B cell (primary cell): ENCODE measurements at regions not wholly inside any gene's neighbourhood (a gene's known extent, or its start where the extent isn't known, plus 50 kb on each side); places are given as distances from the start of the nearest gene placed in this dataset.

Source experiments
- ATAC-seq: fragments of 200-7000 bp; cut with Tn5 transposase; one replicate; pipeline ENCODE4 v1.10.0; 2021; ENCODE audit warnings: low read depth, mild to moderate bottlenecking, moderate number of reproducible peaks, moderate library complexity
- CTCF ChIA-PET: fragments of 350-600 bp; sonication (Branson Sonifier 250); formaldehyde crosslinking; loops from one replicate; lab custom pipeline; 2021; ENCODE audit warnings: antibody characterized with exemption, inconsistent platforms; lab: Charles Lee
- POLR2A ChIA-PET: fragments of 350-600 bp; sonication (Branson Sonifier 250); formaldehyde crosslinking; loops from one replicate; lab custom pipeline; 2021; ENCODE audit warnings: antibody characterized with exemption; lab: Charles Lee
- DNase-seq: peaks from one replicate; pipeline ENCODE4 v3.0.0; 2013
- H2AFZ ChIP-seq: 2 replicates; pipeline ENCODE4 v1.6.1; 2012; ENCODE audit warnings: mild to moderate bottlenecking, low read depth, low read length; ENCODE audit not compliant: insufficient read depth, poor library complexity, severe bottlenecking
- H3K27ac ChIP-seq, 2 donors: 1 replicate in 1 of 2; 2 replicates in 1 of 2; pipeline ENCODE4 v1.5.1; 2012 to 2013; ENCODE audit warnings: low read length in 2 of 2, mild to moderate bottlenecking in 2 of 2, moderate library complexity in 1 of 2
- H3K27me3 ChIP-seq, 4 experiments: fragments of 200-600 bp in 1 of 4; sonication (generic) in 1 of 4; replicated peaks in 1 of 4; 1 replicate in 2 of 4; 2 replicates in 2 of 4; pipeline versions ENCODE4 v1.6.1 to v1.7.0; 2013 to 2016; ENCODE audit warnings: low read length in 3 of 4, mild to moderate bottlenecking in 2 of 4, mixed read lengths in 1 of 4, moderate library complexity in 1 of 4; ENCODE audit not compliant: insufficient read depth in 4 of 4, control insufficient read depth in 3 of 4; ENCODE audit errors: control extremely low read depth in 1 of 4
- H3K36me3 ChIP-seq, 2 experiments: replicated peaks in 1 of 2; 1 replicate in 1 of 2; 2 replicates in 1 of 2; pipeline versions ENCODE4 v1.6.1 to v1.7.1; 2013; ENCODE audit warnings: low read length in 1 of 2; ENCODE audit not compliant: insufficient read depth in 2 of 2, control insufficient read depth in 1 of 2; ENCODE audit errors: control extremely low read depth in 1 of 2, extremely low read depth in 1 of 2
- H3K4me1 ChIP-seq, 2 donors: fragments of 200-600 bp in 1 of 2; sonication (generic) in 1 of 2; 1 replicate in 1 of 2; 2 replicates in 1 of 2; pipeline versions ENCODE4 v1.5.1 to v1.6.1; 2013 to 2017; ENCODE audit warnings: low read length in 2 of 2; ENCODE audit not compliant: control insufficient read depth in 2 of 2, insufficient read depth in 2 of 2
- H3K4me2 ChIP-seq: replicated peaks from 2 replicates; pipeline ENCODE3; 2012; ENCODE audit warnings: mild to moderate bottlenecking, low read depth, low read length; ENCODE audit not compliant: poor library complexity, severe bottlenecking
- H3K4me3 ChIP-seq, 5 experiments: fragments of 200-600 bp in 1 of 5; sonication (generic) in 1 of 5; 1 replicate in 3 of 5; 2 replicates in 2 of 5; pipeline versions ENCODE4 v1.5.1 to v1.7.0; 2011 to 2016; ENCODE audit warnings: low read length in 4 of 5, mild to moderate bottlenecking in 4 of 5, low read depth in 2 of 5, control low read depth in 1 of 5, moderate library complexity in 1 of 5; ENCODE audit not compliant: insufficient read depth in 1 of 5; ENCODE audit errors: control extremely low read depth in 1 of 5, extremely low read depth in 1 of 5
- H3K79me2 ChIP-seq: fragments of 200-600 bp; sonication (generic); one replicate; pipeline ENCODE4 v1.6.0; 2016; ENCODE audit warnings: low read length; ENCODE audit not compliant: control insufficient read depth, insufficient read depth
- H3K9ac ChIP-seq: fragments of 200-600 bp; sonication (generic); 2 replicates; pipeline ENCODE4 v1.6.1; 2017; ENCODE audit warnings: mild to moderate bottlenecking, low read length, moderate library complexity
- H3K9me3 ChIP-seq, 3 donors: one replicate each; pipeline versions ENCODE4 v1.6.1 to v1.7.1; 2013; ENCODE audit warnings: low read length in 2 of 3; ENCODE audit not compliant: control insufficient read depth in 2 of 3, insufficient read depth in 1 of 3; ENCODE audit errors: control extremely low read depth in 1 of 3
- H4K20me1 ChIP-seq: 2 replicates; pipeline ENCODE4 v1.6.0; 2012; ENCODE audit warnings: mild to moderate bottlenecking, low read length; ENCODE audit not compliant: insufficient read depth, control insufficient read depth, poor library complexity, severe bottlenecking
- H3K27ac Mint-ChIP-seq: one replicate; pipeline ENCODE4 v1.8.0; 2021; ENCODE audit warnings: mixed read lengths
- H3K27me3 Mint-ChIP-seq: one replicate; pipeline ENCODE4 v1.8.0; 2021; ENCODE audit warnings: mixed read lengths
- H3K4me1 Mint-ChIP-seq: one replicate; pipeline ENCODE4 v1.8.0; 2021; ENCODE audit warnings: mixed read lengths
- H3K4me3 Mint-ChIP-seq: one replicate; pipeline ENCODE4 v1.8.0; 2021; ENCODE audit warnings: mixed read lengths
- H3K9me3 Mint-ChIP-seq: one replicate; pipeline ENCODE4 v1.8.0; 2022; ENCODE audit warnings: mixed read lengths; ENCODE audit not compliant: insufficient read depth
- CTCF ChIP-seq: fragments of 200-600 bp; IDR thresholded peaks from one replicate; pipeline ENCODE4 v1.8.0; 2022; ENCODE audit warnings: antibody characterized with exemption, mild to moderate bottlenecking
- EZH2 ChIP-seq: IDR thresholded peaks from 2 replicates; pipeline ENCODE4 v1.6.1; 2012; ENCODE audit warnings: borderline replicate concordance, low read depth, mild to moderate bottlenecking, moderate library complexity, low read length; ENCODE audit not compliant: insufficient read depth, poor library complexity, severe bottlenecking
- WGBS: methylation state at CpG from one replicate; pipeline ENCODE4 v1.1.5; 2013; ENCODE audit warnings: missing lambda C conversion rate; ENCODE audit not compliant: insufficient coverage; 5-methylcytosine and 5-hydroxymethylcytosine counted together
- intact Hi-C: fragments of 100-400 bp; cut with micrococcal nuclease; formaldehyde crosslinking; loops from one replicate; pipeline ENCODE4 v1.10.0; 2022

GRCh38 chrX:135643916-135644315, 69.5 kb upstream of the CT45A1 start:
- Histone ChIP-seq H3K27ac (no peak overlapping the region), H3K36me3 (no peaks in the 10 kb centered on the region), H3K4me3 (no peak overlapping the region), H3K79me2 (no peaks in the 10 kb centered on the region), H3K4me2 (no peak overlapping the region), H4K20me1 (no peaks in the 10 kb centered on the region), H2AFZ (no peak overlapping the region), H3K9me3 (no peaks in the 10 kb centered on the region), H3K9ac (no peak overlapping the region), H3K4me1 (no peaks in the 10 kb centered on the region), H3K27me3 (no peaks in the 10 kb centered on the region)
- no peak overlapping the region for H3K4me3 Mint-ChIP-seq
- no peak for TF ChIP-seq EZH2
- no peak for TF ChIP-seq CTCF
- no peaks in the 10 kb centered on the region for H3K9me3 Mint-ChIP-seq
- no peak for DNase-seq
- no peak overlapping the region for H3K27ac Mint-ChIP-seq
- 100% methylated on average over 2 of the region's 3 CpGs for WGBS
- H3K4me1 Mint-ChIP-seq = no peaks in the 10 kb centered on the region
- CTCF ChIA-PET = no interaction called here
- intact Hi-C loops = no loop called here
- peaks cover 4% of the 10 kb centered on the region for H3K27me3 Mint-ChIP-seq
- POLR2A ChIA-PET = no interaction called here
- no peak for ATAC-seq

GRCh38 chrX:135644624-135645023, 68.8 kb upstream of the CT45A1 start:
- Mint-ChIP-seq H3K9me3 (no peaks in the 10 kb centered on the region), H3K27ac (no peak overlapping the region), H3K27me3 (peaks cover 4% of the 10 kb centered on the region), H3K4me1 (no peaks in the 10 kb centered on the region), H3K4me3 (no peak overlapping the region)
- WGBS = 83% methylated on average over 1 of the region's 2 CpGs
- Histone ChIP-seq H3K79me2 (no peaks in the 10 kb centered on the region), H3K9me3 (no peaks in the 10 kb centered on the region), H3K9ac (no peak overlapping the region), H3K4me1 (no peaks in the 10 kb centered on the region), H3K4me3 (no peak overlapping the region), H3K36me3 (no peaks in the 10 kb centered on the region), H3K27ac (no peak overlapping the region), H3K27me3 (no peaks in the 10 kb centered on the region), H3K4me2 (no peak overlapping the region), H2AFZ (no peak overlapping the region), H4K20me1 (no peaks in the 10 kb centered on the region)
- CTCF ChIA-PET = no interaction called here
- ATAC-seq = no peak
- POLR2A ChIA-PET = no interaction called here
- TF ChIP-seq EZH2 (no peak), CTCF (no peak)
- intact Hi-C loops = no loop called here
- DNase-seq = no peak
